CD4-positive, alpha-beta T cell (primary cell): ENCODE measurements at regions not wholly inside any gene's neighbourhood (a gene's known extent, or its start where the extent isn't known, plus 50 kb on each side); places are given as distances from the start of the nearest gene placed in this dataset.

ENCODE experiments used
- ATAC-seq: fragments of 200-7000 bp; cut with Tn5 transposase; one replicate; pipeline ENCODE4 v1.10.0; 2022; ENCODE audit warnings: mild to moderate bottlenecking; ENCODE audit not compliant: poor library complexity
- CTCF ChIA-PET: fragments of 350-600 bp; sonication (Branson Sonifier 250); formaldehyde crosslinking; loops from one replicate; lab custom pipeline; 2021; ENCODE audit warnings: antibody characterized with exemption, inconsistent platforms; lab: Charles Lee
- POLR2A ChIA-PET: fragments of 350-600 bp; sonication (Branson Sonifier 250); formaldehyde crosslinking; loops from one replicate; lab custom pipeline; 2021; ENCODE audit warnings: antibody characterized with exemption, inconsistent platforms; lab: Charles Lee
- DNase-seq, 14 experiments: peaks; one replicate each; pipeline ENCODE4 v3.0.0-alpha.2; 2013 to 2020; ENCODE audit warnings: mixed read lengths in 2 of 14
- H3K27ac ChIP-seq, 2 donors: one replicate each; pipeline versions ENCODE4 v1.5.1 to v1.7.0; 2013; ENCODE audit warnings: low read length in 2 of 2, low read depth in 1 of 2, mild to moderate bottlenecking in 1 of 2
- H3K27me3 ChIP-seq, 2 experiments: 1 replicate in 1 of 2; 2 replicates in 1 of 2; pipeline versions ENCODE4 v1.6.1 to v1.7.0; 2013; ENCODE audit warnings: low read length in 2 of 2, control low read depth in 1 of 2, mild to moderate bottlenecking in 1 of 2, moderate library complexity in 1 of 2; ENCODE audit not compliant: insufficient read depth in 2 of 2, control insufficient read depth in 1 of 2
- H3K36me3 ChIP-seq: one replicate; pipeline ENCODE4 v1.6.1; 2013; ENCODE audit warnings: low read length, control low read depth; ENCODE audit not compliant: insufficient read depth
- H3K4me1 ChIP-seq: one replicate; pipeline ENCODE4 v1.6.1; 2013; ENCODE audit warnings: low read length, control low read depth; ENCODE audit not compliant: insufficient read depth
- H3K4me3 ChIP-seq: one replicate; pipeline ENCODE4 v1.5.1; 2013; ENCODE audit warnings: mild to moderate bottlenecking, low read length, moderate library complexity
- H3K9me3 ChIP-seq, 2 experiments: 1 replicate in 1 of 2; 2 replicates in 1 of 2; pipeline versions ENCODE4 v1.6.1 to v1.7.0; 2013; ENCODE audit warnings: low read length in 2 of 2, mild to moderate bottlenecking in 2 of 2, control low read depth in 1 of 2, moderate library complexity in 1 of 2; ENCODE audit not compliant: control insufficient read depth in 1 of 2, insufficient read depth in 1 of 2
- H3K27ac Mint-ChIP-seq: one replicate; pipeline ENCODE4 v1.8.0; 2020; ENCODE audit warnings: mixed read lengths
- H3K27me3 Mint-ChIP-seq: one replicate; pipeline ENCODE4 v1.8.0; 2021; ENCODE audit warnings: mixed read lengths
- H3K36me3 Mint-ChIP-seq: one replicate; pipeline ENCODE4 v1.8.0; 2021; ENCODE audit warnings: low read depth, mixed read lengths
- H3K4me1 Mint-ChIP-seq: one replicate; pipeline ENCODE4 v1.8.0; 2021; ENCODE audit warnings: low read depth, mixed read lengths
- H3K4me3 Mint-ChIP-seq: one replicate; pipeline ENCODE4 v1.8.0; 2020; ENCODE audit warnings: mild to moderate bottlenecking, mixed read lengths
- H3K9me3 Mint-ChIP-seq: one replicate; pipeline ENCODE4 v1.8.0; 2020; ENCODE audit warnings: mixed read lengths
- CTCF ChIP-seq: fragments of 200-600 bp; IDR thresholded peaks from one replicate; pipeline ENCODE4 v1.8.0; 2022; ENCODE audit warnings: antibody characterized with exemption, mild to moderate bottlenecking
- intact Hi-C, 2 experiments: fragments of 100-400 bp; cut with DNase I in 1 of 2; cut with micrococcal nuclease in 1 of 2; formaldehyde crosslinking; loops; one replicate each; pipeline versions ENCODE4 v1.15.1 to v1.9.0; 2023 to 2025; cut with DNase I, micrococcal nuclease

- ATAC-seq: no peak
- H3K9me3 Mint-ChIP-seq: no peaks in the 10 kb centered on the region
- no peaks in the 10 kb centered on the region for H3K9me3 ChIP-seq
- peaks cover 22% of the 10 kb centered on the region for H3K27me3 Mint-ChIP-seq
- H3K4me3 Mint-ChIP-seq: no peak overlapping the region
- H3K4me3 ChIP-seq: no peak overlapping the region
- no peak for TF ChIP-seq CTCF
- H3K27me3 ChIP-seq: peaks cover 8% of the 10 kb centered on the region in 2 experiments
- ChIA-PET CTCF (no interaction called here), POLR2A (no interaction called here)
- H3K36me3 ChIP-seq: no peaks in the 10 kb centered on the region
- no peak overlapping the region for H3K27ac Mint-ChIP-seq
- no peak for DNase-seq
- no peaks in the 10 kb centered on the region for H3K4me1 ChIP-seq
- H3K4me1 Mint-ChIP-seq: no peaks in the 10 kb centered on the region
- intact Hi-C loops: no loop called here
- no peaks in the 10 kb centered on the region for H3K36me3 Mint-ChIP-seq
- H3K27ac ChIP-seq: no peak overlapping the region
Observed at GRCh38 chr13:110775576-110775975, 62.1 kb downstream of the ING1 start.

- H3K27me3 ChIP-seq: peaks cover 2% of the 10 kb centered on the region in 2 experiments
- DNase-seq: no peak
- H3K4me3 ChIP-seq: no peak overlapping the region
- no peak for TF ChIP-seq CTCF
- Mint-ChIP-seq H3K27me3 (peaks cover 25% of the 10 kb centered on the region), H3K27ac (no peak overlapping the region), H3K4me3 (no peak overlapping the region), H3K36me3 (no peaks in the 10 kb centered on the region), H3K4me1 (no peaks in the 10 kb centered on the region), H3K9me3 (peaks cover 1% of the 10 kb centered on the region)
- CTCF ChIA-PET: no interaction called here
- intact Hi-C loops: no loop called here
- H3K36me3 ChIP-seq: no peaks in the 10 kb centered on the region
- no peak for ATAC-seq
- peaks cover 0 to 8% of the 10 kb centered on the region in 2 experiments for H3K9me3 ChIP-seq
- H3K27ac ChIP-seq: no peak overlapping the region
- no peaks in the 10 kb centered on the region for H3K4me1 ChIP-seq
- POLR2A ChIA-PET: no interaction called here
Observed at GRCh38 chr13:110777251-110777820, 63.8 kb downstream of the ING1 start.

GRCh38 chr13:110779022-110779421 lies 65.5 kb downstream of the ING1 start:
- Mint-ChIP-seq H3K36me3 (no peaks in the 10 kb centered on the region), H3K27ac (no peak overlapping the region), H3K4me1 (no peaks in the 10 kb centered on the region), H3K27me3 (peaks cover 26% of the 10 kb centered on the region), H3K4me3 (no peak overlapping the region), H3K9me3 (peaks cover 10% of the 10 kb centered on the region)
- no peak overlapping the region for H3K27ac ChIP-seq
- ChIA-PET POLR2A (no interaction called here), CTCF (no interaction called here)
- no peaks in the 10 kb centered on the region for H3K27me3 ChIP-seq
- ATAC-seq (no peak), DNase-seq (no peak)
- no peak overlapping the region for H3K4me3 ChIP-seq
- H3K36me3 ChIP-seq: no peaks in the 10 kb centered on the region
- H3K9me3 ChIP-seq: peaks cover 0 to 9% of the 10 kb centered on the region in 2 experiments
- intact Hi-C loops: no loop called here
- no peaks in the 10 kb centered on the region for H3K4me1 ChIP-seq
- TF ChIP-seq CTCF: no peak
